H1 (cell line): ENCODE measurements at regions not wholly inside any gene's neighbourhood (a gene's known extent, or its start where the extent isn't known, plus 50 kb on each side); places are given as distances from the start of the nearest gene placed in this dataset.

ENCODE experiments used
- CTCF ChIA-PET: fragments of 300-600 bp; sonication (Branson Sonifier 250); formaldehyde crosslinking; loops from one replicate; lab custom pipeline; 2021; ENCODE audit not compliant: partially characterized antibody; lab: Charles Lee
- POLR2A ChIA-PET: fragments of 300-600 bp; sonication (Branson Sonifier 250); formaldehyde crosslinking; loops from one replicate; lab custom pipeline; 2021; ENCODE audit warnings: inconsistent platforms; ENCODE audit not compliant: partially characterized antibody; lab: Charles Lee
- DNase-seq, 2 experiments: peaks; one replicate each; pipeline versions ENCODE4 v3.0.0 to v3.0.0-alpha.2; 2010 to 2022; ENCODE audit warnings: low spot score in 2 of 2, low read depth in 1 of 2, mixed read lengths in 1 of 2
- FAIRE-seq: peaks from 2 replicates; lab custom pipeline; 2011; peaks lifted over from hg19 to GRCh38; lab: Jason Lieb, UNC
- H2AFZ ChIP-seq: 2 replicates; pipeline ENCODE4 v1.8.1; 2012; ENCODE audit warnings: low read length, inconsistent platforms
- H2AK5ac ChIP-seq: 2 replicates; pipeline ENCODE4 v1.6.1; 2013; ENCODE audit warnings: low read depth, low read length
- H2BK120ac ChIP-seq: replicated peaks from 2 replicates; pipeline ENCODE3; 2013; ENCODE audit warnings: low read depth, low read length, inconsistent platforms
- H2BK12ac ChIP-seq: 2 replicates; pipeline ENCODE4 v1.6.1; 2013; ENCODE audit warnings: low read depth, low read length
- H2BK15ac ChIP-seq: 2 replicates; pipeline ENCODE4 v1.6.1; 2013; ENCODE audit warnings: low read length
- H2BK20ac ChIP-seq: 2 replicates; pipeline ENCODE4 v1.6.1; 2013; ENCODE audit warnings: low read length
- H2BK5ac ChIP-seq: 2 replicates; pipeline ENCODE4 v1.6.1; 2013; ENCODE audit warnings: low read depth, low read length
- H3K14ac ChIP-seq: 2 replicates; pipeline ENCODE4 v1.6.1; 2013; ENCODE audit warnings: inconsistent platforms; ENCODE audit not compliant: insufficient read length
- H3K18ac ChIP-seq: 2 replicates; pipeline ENCODE4 v1.6.1; 2013; ENCODE audit warnings: low read length; ENCODE audit errors: extremely low read depth
- H3K23ac ChIP-seq: 2 replicates; pipeline ENCODE4 v1.6.1; 2013; ENCODE audit warnings: inconsistent platforms; ENCODE audit not compliant: insufficient read length
- H3K23me2 ChIP-seq: 2 replicates; pipeline ENCODE4 v1.6.1; 2013; ENCODE audit warnings: low read depth, low read length
- H3K27ac ChIP-seq: 2 replicates; pipeline ENCODE4 v1.6.1; 2011; ENCODE audit warnings: low read depth, low read length, inconsistent platforms
- H3K27me3 ChIP-seq, 4 experiments: replicated peaks in 1 of 4; 1 replicate in 1 of 4; 2 replicates in 3 of 4; pipeline versions ENCODE4 v1.6.1 to v1.8.1; 2011 to 2013; ENCODE audit warnings: low read length in 3 of 4, mild to moderate bottlenecking in 3 of 4, inconsistent platforms in 2 of 4, mixed read lengths in 2 of 4, moderate library complexity in 1 of 4; ENCODE audit not compliant: control insufficient read depth in 3 of 4, insufficient read depth in 3 of 4; ENCODE audit errors: extremely low read depth in 1 of 4
- H3K36me3 ChIP-seq, 4 experiments: 2 replicates each; pipeline versions ENCODE4 v1.6.1 to v1.8.1; 2011 to 2013; ENCODE audit warnings: mild to moderate bottlenecking in 4 of 4, low read length in 3 of 4, moderate library complexity in 2 of 4, control low read depth in 1 of 4, inconsistent platforms in 1 of 4; ENCODE audit not compliant: insufficient read depth in 4 of 4, control insufficient read depth in 2 of 4
- H3K4ac ChIP-seq: replicated peaks from 2 replicates; pipeline ENCODE3; 2013; ENCODE audit warnings: low read length, low read depth, mixed read lengths, inconsistent platforms; ENCODE audit not compliant: insufficient read length
- H3K4me1 ChIP-seq, 4 experiments: replicated peaks in 1 of 4; 1 replicate in 1 of 4; 2 replicates in 3 of 4; pipeline versions ENCODE4 v1.6.1 to v1.8.1; 2011 to 2013; ENCODE audit warnings: low read length in 3 of 4, inconsistent platforms in 2 of 4, mixed read lengths in 1 of 4; ENCODE audit not compliant: insufficient read depth in 4 of 4, control insufficient read depth in 3 of 4
- H3K4me2 ChIP-seq, 2 experiments: 2 replicates each; pipeline versions ENCODE4 v1.6.1 to v1.8.1; 2011 to 2013; ENCODE audit warnings: low read depth in 2 of 2, low read length in 2 of 2, control low read depth in 1 of 2, inconsistent platforms in 1 of 2, mild to moderate bottlenecking in 1 of 2; ENCODE audit not compliant: insufficient read depth in 1 of 2
- H3K4me3 ChIP-seq, 4 experiments: fragments of 200-600, 300-600 bp in 1 of 4; sonication (generic), shearing (Covaris generic), sonication (Bioruptor Twin) in 1 of 4; 2 replicates each; pipeline versions ENCODE4 v1.5.1 to v1.8.1; 2011 to 2016; ENCODE audit warnings: low read length in 4 of 4, low read depth in 3 of 4, control low read depth in 2 of 4, inconsistent platforms in 2 of 4, mild to moderate bottlenecking in 2 of 4, mixed read lengths in 1 of 4, moderate library complexity in 1 of 4; ENCODE audit not compliant: insufficient read depth in 2 of 4; ENCODE audit errors: extremely low read depth in 1 of 4
- H3K56ac ChIP-seq: replicated peaks from 2 replicates; pipeline ENCODE3; 2013; ENCODE audit warnings: low read depth, mild to moderate bottlenecking, mixed read lengths, low read length, inconsistent platforms; ENCODE audit not compliant: insufficient read length
- H3K79me1 ChIP-seq: 2 replicates; pipeline ENCODE4 v1.6.1; 2013; ENCODE audit warnings: low read depth, low read length, control low read depth
- H3K79me2 ChIP-seq, 2 experiments: 2 replicates each; pipeline versions ENCODE4 v1.6.1 to v1.8.1; 2012 to 2013; ENCODE audit warnings: low read length in 2 of 2, mild to moderate bottlenecking in 2 of 2, inconsistent platforms in 1 of 2; ENCODE audit not compliant: insufficient read depth in 2 of 2, control insufficient read depth in 1 of 2
- H3K9ac ChIP-seq, 4 experiments: replicated peaks in 1 of 4; 1 replicate in 1 of 4; 2 replicates in 3 of 4; pipeline versions ENCODE4 v1.6.1 to v1.8.1; 2011 to 2013; ENCODE audit warnings: low read depth in 3 of 4, low read length in 3 of 4, control low read depth in 2 of 4, mild to moderate bottlenecking in 2 of 4, moderate library complexity in 2 of 4, inconsistent platforms in 1 of 4; ENCODE audit errors: extremely low read depth in 1 of 4
- H3K9me3 ChIP-seq, 2 experiments: 2 replicates each; pipeline versions ENCODE4 v1.6.1 to v1.8.1; 2012 to 2013; ENCODE audit warnings: mild to moderate bottlenecking in 2 of 2, moderate library complexity in 2 of 2, control low read depth in 1 of 2, inconsistent platforms in 1 of 2, low read depth in 1 of 2, low read length in 1 of 2, mixed read lengths in 1 of 2; ENCODE audit not compliant: insufficient read depth in 2 of 2
- H4K20me1 ChIP-seq, 2 experiments: replicated peaks in 1 of 2; 2 replicates each; pipeline versions ENCODE3 to v1.8.1; 2011 to 2013; ENCODE audit warnings: inconsistent platforms in 2 of 2, low read length in 2 of 2, mild to moderate bottlenecking in 1 of 2; ENCODE audit not compliant: insufficient read depth in 2 of 2, control insufficient read depth in 1 of 2
- H4K5ac ChIP-seq: 2 replicates; pipeline ENCODE4 v1.6.1; 2013; ENCODE audit warnings: low read length, low read depth, mixed read lengths, inconsistent platforms; ENCODE audit not compliant: insufficient read length
- H4K8ac ChIP-seq: 2 replicates; pipeline ENCODE4 v1.8.0; 2013; ENCODE audit warnings: mild to moderate bottlenecking, moderate library complexity, low read length, inconsistent platforms; ENCODE audit not compliant: insufficient read depth; ENCODE audit errors: extremely low read depth
- H4K91ac ChIP-seq: replicated peaks from 2 replicates; pipeline ENCODE3; 2013; ENCODE audit warnings: low read length, mixed read lengths, inconsistent platforms; ENCODE audit not compliant: insufficient read length
- ATF2 ChIP-seq: IDR thresholded peaks from 2 replicates; pipeline ENCODE4 v1.6.1; 2012; ENCODE audit warnings: low read length, inconsistent platforms
- BCL11A ChIP-seq, 2 experiments: IDR thresholded peaks; one replicate each; pipeline ENCODE4 v1.6.1; 2011; ENCODE audit warnings: low read depth in 2 of 2, low read length in 2 of 2, mild to moderate bottlenecking in 2 of 2
- BRCA1 ChIP-seq: IDR thresholded peaks from 2 replicates; pipeline ENCODE4 v1.6.1; 2012; ENCODE audit warnings: low read depth, low read length, improper control_type of control experiment
- CEBPB ChIP-seq: IDR thresholded peaks from 2 replicates; pipeline ENCODE4 v1.6.1; 2012; ENCODE audit warnings: low read depth, low read length
- KDM1A ChIP-seq: fragments of 200-600, 300-600 bp; sonication (generic); IDR thresholded peaks from 2 replicates; pipeline ENCODE4 v1.7.1; 2016; ENCODE audit warnings: mild to moderate bottlenecking, low read length, borderline replicate concordance
- KDM5A ChIP-seq: fragments of 200-600 bp; IDR thresholded peaks from 2 replicates; pipeline ENCODE4 v1.7.1; 2012; ENCODE audit warnings: mild to moderate bottlenecking, low read length, inconsistent platforms, mixed read lengths
- NRF1 ChIP-seq: IDR thresholded peaks from 2 replicates; pipeline ENCODE4 v1.6.1; 2011; ENCODE audit warnings: mild to moderate bottlenecking, low read depth, low read length, improper control_type of control experiment
- POLR2AphosphoS5 ChIP-seq: IDR thresholded peaks from 2 replicates; pipeline ENCODE4 v1.6.1; 2011; ENCODE audit warnings: low read depth, low read length
- SIX5 ChIP-seq: IDR thresholded peaks from 2 replicates; pipeline ENCODE4 v1.6.1; 2011; ENCODE audit warnings: mild to moderate bottlenecking, low read depth, low read length
- SP1 ChIP-seq: IDR thresholded peaks from 2 replicates; pipeline ENCODE4 v1.6.1; 2011; ENCODE audit warnings: low read depth, low read length
- SUZ12 ChIP-seq: fragments of 200-600 bp; sonication (generic); IDR thresholded peaks from 2 replicates; pipeline ENCODE4 v1.6.1; 2012; ENCODE audit warnings: mild to moderate bottlenecking, inconsistent platforms, low read length, moderate library complexity, mixed read lengths
- TEAD4 ChIP-seq: IDR thresholded peaks from 2 replicates; pipeline ENCODE4 v1.6.1; 2012; ENCODE audit warnings: low read depth, low read length, inconsistent platforms, mixed read lengths
- USF2 ChIP-seq: IDR thresholded peaks from 2 replicates; pipeline ENCODE4 v1.6.1; 2011; ENCODE audit warnings: low read length, improper control_type of control experiment

- H2BK15ac ChIP-seq = no peak overlapping the region
- H2BK5ac ChIP-seq = no peak overlapping the region
- H3K9ac ChIP-seq = no peak overlapping the region
- no peak overlapping the region for H3K23ac ChIP-seq
- no peak overlapping the region for H4K5ac ChIP-seq
- no peak overlapping the region for H3K18ac ChIP-seq
- H3K23me2 ChIP-seq = no peaks in the 10 kb centered on the region
- H4K91ac ChIP-seq = no peak overlapping the region
- POLR2A ChIA-PET = no interaction called here
- H3K14ac ChIP-seq = no peak overlapping the region
- no peaks in the 10 kb centered on the region for H3K27me3 ChIP-seq
- H3K4ac ChIP-seq = no peak overlapping the region
- no peaks in the 10 kb centered on the region for H4K20me1 ChIP-seq
- no peak for FAIRE-seq
- H3K4me3 ChIP-seq = no peak overlapping the region
- no peaks in the 10 kb centered on the region for H3K79me1 ChIP-seq
- no peak overlapping the region for H2BK12ac ChIP-seq
- H3K27ac ChIP-seq = no peak overlapping the region
- CTCF ChIA-PET = interaction anchor here (0.7 kb wide), 1 partner anchor 15 kb away, joined by 3 read pairs; no protein-coding TSS in a partner anchor
- no peak overlapping the region for H2AK5ac ChIP-seq
- no peaks in the 10 kb centered on the region for H3K79me2 ChIP-seq
- H3K56ac ChIP-seq = no peak overlapping the region
- H3K4me2 ChIP-seq = no peak overlapping the region
- H2AFZ ChIP-seq = no peak overlapping the region
- H4K8ac ChIP-seq = no peak overlapping the region
- no peak for DNase-seq
- no peaks in the 10 kb centered on the region for H3K9me3 ChIP-seq
- H3K36me3 ChIP-seq = no peaks in the 10 kb centered on the region
- no peak overlapping the region for H2BK20ac ChIP-seq
- no peak overlapping the region for H2BK120ac ChIP-seq
- H3K4me1 ChIP-seq = peaks cover 0 to 3% (median 0%) of the 10 kb centered on the region in 4 experiments; a peak in 1 of 7 replicates
- no peak for TF ChIP-seq KDM5A
- no peak for TF ChIP-seq SP1
- TF ChIP-seq KDM1A = no peak
- no peak for TF ChIP-seq CEBPB
- no peak for TF ChIP-seq NRF1
- TF ChIP-seq TEAD4 = no peak
- TF ChIP-seq ATF2 = no peak
- TF ChIP-seq USF2 = no peak
- no peak for TF ChIP-seq SUZ12
- no peak for TF ChIP-seq SIX5
- TF ChIP-seq BCL11A (IDR thresholded peaks at IDR 0.05; ENCODE audit: low read depth in 2 of 2, low read length in 2 of 2) = no peak
- TF ChIP-seq BRCA1 = no peak
- TF ChIP-seq POLR2AphosphoS5 = no peak
Measured at GRCh38 chr14:86527312-86527711, 997.4 kb downstream of the FLRT2 start.
